ENCODE measurements at regions not wholly inside any gene's neighbourhood (a gene's known extent, or its start where the extent isn't known, plus 50 kb on each side); places are given as distances from the start of the nearest gene placed in this dataset.

GRCh38 chr5:8208307-8208706 is 339.4 kb downstream of the MTRR start:
- TF ChIP-seq, protein P1, sequence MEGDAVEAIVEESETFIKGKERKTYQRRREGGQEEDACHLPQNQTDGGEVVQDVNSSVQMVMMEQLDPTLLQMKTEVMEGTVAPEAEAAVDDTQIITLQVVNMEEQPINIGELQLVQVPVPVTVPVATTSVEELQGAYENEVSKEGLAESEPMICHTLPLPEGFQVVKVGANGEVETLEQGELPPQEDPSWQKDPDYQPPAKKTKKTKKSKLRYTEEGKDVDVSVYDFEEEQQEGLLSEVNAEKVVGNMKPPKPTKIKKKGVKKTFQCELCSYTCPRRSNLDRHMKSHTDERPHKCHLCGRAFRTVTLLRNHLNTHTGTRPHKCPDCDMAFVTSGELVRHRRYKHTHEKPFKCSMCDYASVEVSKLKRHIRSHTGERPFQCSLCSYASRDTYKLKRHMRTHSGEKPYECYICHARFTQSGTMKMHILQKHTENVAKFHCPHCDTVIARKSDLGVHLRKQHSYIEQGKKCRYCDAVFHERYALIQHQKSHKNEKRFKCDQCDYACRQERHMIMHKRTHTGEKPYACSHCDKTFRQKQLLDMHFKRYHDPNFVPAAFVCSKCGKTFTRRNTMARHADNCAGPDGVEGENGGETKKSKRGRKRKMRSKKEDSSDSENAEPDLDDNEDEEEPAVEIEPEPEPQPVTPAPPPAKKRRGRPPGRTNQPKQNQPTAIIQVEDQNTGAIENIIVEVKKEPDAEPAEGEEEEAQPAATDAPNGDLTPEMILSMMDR (IDR thresholded peaks at IDR 0.05; ENCODE audit: insufficient read depth, low read length, poor library complexity, severe bottlenecking): no peak
- no peak for TF ChIP-seq EZH2phosphoT487 (conservative IDR thresholded peaks at IDR 0.05; ENCODE audit: low read length)
